22Rv1 (cell line): ENCODE measurements at regions not wholly inside any gene's neighbourhood (a gene's known extent, or its start where the extent isn't known, plus 50 kb on each side); places are given as distances from the start of the nearest gene placed in this dataset.

Experiments
- CTCF ChIP-seq: fragments of 450-650 bp; IDR thresholded peaks from 2 replicates; pipeline ENCODE4 v1.5.1; 2017; ENCODE audit warnings: mild to moderate bottlenecking
- ZFX ChIP-seq: fragments of 450-650 bp; IDR thresholded peaks from 2 replicates; pipeline ENCODE4 v1.6.1; 2017; ENCODE audit warnings: antibody characterized with exemption, borderline replicate concordance

DNA sequence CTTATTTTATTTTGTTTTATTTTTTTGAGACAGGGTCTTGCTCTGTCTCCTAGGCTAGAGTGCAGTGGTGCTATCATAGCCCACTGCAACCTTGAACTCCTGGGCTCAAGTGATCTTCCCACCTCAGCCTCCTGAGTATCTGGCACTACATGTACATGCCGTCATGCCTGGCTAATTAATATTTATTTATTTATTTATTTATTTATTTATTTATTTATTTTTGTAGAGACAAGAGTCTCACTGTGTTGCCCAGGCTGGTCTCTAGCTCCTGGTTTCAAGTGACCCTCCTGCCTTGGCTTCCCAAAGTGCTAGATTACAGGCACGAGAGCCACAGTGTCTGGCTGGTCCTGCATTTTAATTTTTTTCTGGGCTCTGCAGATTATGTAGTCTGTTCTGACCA, 84.9 kb upstream of the BCOR start:
- no peak for TF ChIP-seq CTCF
- TF ChIP-seq ZFX, result no peak
